Liver (tissue), 8 donors: ENCODE measurements at regions not wholly inside any gene's neighbourhood (a gene's known extent, or its start where the extent isn't known, plus 50 kb on each side); places are given as distances from the start of the nearest gene placed in this dataset.

Experiments used
- DNase-seq: peaks from one replicate; pipeline ENCODE4 v3.0.0-alpha.2; 2017; ENCODE audit warnings: low spot score
- H3K27ac ChIP-seq, 2 donors: one replicate each; pipeline ENCODE4 v1.7.0; 2013; ENCODE audit warnings: inconsistent platforms in 2 of 2, low read length in 2 of 2, control low read depth in 1 of 2, low read depth in 1 of 2, mild to moderate bottlenecking in 1 of 2
- H3K27me3 ChIP-seq, 4 donors: one replicate each; pipeline versions ENCODE4 v1.6.1 to v1.7.0; 2013; ENCODE audit warnings: low read length in 3 of 4, inconsistent platforms in 1 of 4, mild to moderate bottlenecking in 1 of 4, moderate library complexity in 1 of 4; ENCODE audit not compliant: control insufficient read depth in 4 of 4, insufficient read depth in 4 of 4
- H3K36me3 ChIP-seq, 4 donors: one replicate each; pipeline versions ENCODE4 v1.6.1 to v1.7.0; 2013; ENCODE audit warnings: low read length in 3 of 4, mild to moderate bottlenecking in 3 of 4, low read depth in 1 of 4, moderate library complexity in 1 of 4; ENCODE audit not compliant: control insufficient read depth in 4 of 4, insufficient read depth in 3 of 4
- H3K4me1 ChIP-seq, 4 donors: one replicate each; pipeline versions ENCODE4 v1.6.1 to v1.7.0; 2013; ENCODE audit warnings: low read length in 3 of 4, mild to moderate bottlenecking in 3 of 4, moderate library complexity in 1 of 4; ENCODE audit not compliant: control insufficient read depth in 4 of 4, insufficient read depth in 4 of 4
- H3K4me3 ChIP-seq, 3 donors: one replicate each; pipeline versions ENCODE4 v1.6.1 to v1.7.0; 2013; ENCODE audit warnings: low read length in 3 of 3, control low read depth in 1 of 3, low read depth in 1 of 3, mild to moderate bottlenecking in 1 of 3
- H3K9ac ChIP-seq, 2 donors: one replicate each; pipeline ENCODE4 v1.7.0; 2013; ENCODE audit warnings: low read length in 2 of 2, mild to moderate bottlenecking in 2 of 2, moderate library complexity in 2 of 2, control low read depth in 1 of 2, low read depth in 1 of 2
- H3K9me3 ChIP-seq, 4 donors: one replicate each; pipeline versions ENCODE4 v1.6.1 to v1.7.0; 2013; ENCODE audit warnings: low read length in 3 of 4; ENCODE audit not compliant: control insufficient read depth in 4 of 4
- FOXA1 ChIP-seq: IDR thresholded peaks from 2 replicates; pipeline ENCODE4 v1.6.1; 2016; ENCODE audit warnings: antibody characterized with exemption
- GABPA ChIP-seq, 2 donors: IDR thresholded peaks in 1 of 2; conservative IDR thresholded peaks in 1 of 2; 2 replicates each; pipeline ENCODE4 v1.6.1; 2016; ENCODE audit warnings: antibody characterized with exemption in 2 of 2, mild to moderate bottlenecking in 1 of 2, moderate library complexity in 1 of 2
- HNF4A ChIP-seq, 2 donors: conservative IDR thresholded peaks; 2 replicates each; pipeline ENCODE4 v1.6.1; 2016; ENCODE audit warnings: antibody characterized with exemption in 2 of 2, mild to moderate bottlenecking in 2 of 2
- HNF4G ChIP-seq: IDR thresholded peaks from 2 replicates; pipeline ENCODE4 v1.6.1; 2016; ENCODE audit warnings: antibody characterized with exemption
- JUND ChIP-seq, 2 donors: IDR thresholded peaks; 2 replicates each; pipeline ENCODE4 v1.6.1; 2016; ENCODE audit warnings: antibody characterized with exemption in 2 of 2
- TAF1 ChIP-seq: conservative IDR thresholded peaks from 2 replicates; pipeline ENCODE4 v1.6.1; 2016; ENCODE audit warnings: antibody characterized with exemption, mild to moderate bottlenecking
- YY1 ChIP-seq: IDR thresholded peaks from 2 replicates; pipeline ENCODE4 v1.6.1; 2016; ENCODE audit warnings: antibody characterized with exemption, mild to moderate bottlenecking
- WGBS: extraction: QIAGEN DNeasy Blood & Tissue Kit; methylation state at CpG from one replicate; pipeline ENCODE4 v1.1.7; 2013; 5-methylcytosine and 5-hydroxymethylcytosine counted together
- TF ChIP-seq, protein P1 (sequence below): IDR thresholded peaks from 2 replicates; pipeline ENCODE4 v1.6.1; 2016; ENCODE audit warnings: antibody characterized with exemption
- TF ChIP-seq, protein P2 (sequence below): IDR thresholded peaks from 2 replicates; pipeline ENCODE4 v1.6.1; 2016; ENCODE audit warnings: antibody characterized with exemption
- TF ChIP-seq, protein P3 (sequence below): fragments of 150-350 bp; IDR thresholded peaks from 2 replicates; pipeline ENCODE4 v1.5.1; 2017; ENCODE audit warnings: improper control_type of control experiment, low read depth, low read length; ENCODE audit not compliant: missing input control
- TF ChIP-seq, protein P4 (sequence below): IDR thresholded peaks from 2 replicates; pipeline ENCODE4 v1.6.1; 2016; ENCODE audit warnings: antibody characterized with exemption, mild to moderate bottlenecking
- donor health status: healthy.
- donor health status: healthy.
- donor health status: healthy.
- donor health status: healthy.
- donor health status: healthy.

DNA sequence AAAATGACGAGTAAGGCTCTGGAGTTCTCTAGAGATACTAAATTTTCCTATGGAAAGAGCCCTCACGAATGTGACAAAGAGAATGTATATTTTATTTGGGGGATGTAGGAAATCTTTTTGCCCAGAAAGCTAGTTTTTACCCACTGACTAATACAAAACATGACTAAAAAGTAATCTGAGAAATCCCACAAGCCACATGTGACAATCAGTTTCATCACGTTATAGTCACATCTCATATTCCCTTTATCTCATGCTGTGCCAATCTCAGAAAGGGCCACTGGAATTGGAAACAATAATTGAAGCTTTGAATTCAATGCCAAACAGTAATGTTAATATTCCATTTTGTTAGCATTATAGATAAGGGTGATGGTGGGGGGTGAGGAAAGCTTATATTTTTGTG is 509.0 kb upstream of the GOLIM4 start (continued):
- TF ChIP-seq, protein P1, sequence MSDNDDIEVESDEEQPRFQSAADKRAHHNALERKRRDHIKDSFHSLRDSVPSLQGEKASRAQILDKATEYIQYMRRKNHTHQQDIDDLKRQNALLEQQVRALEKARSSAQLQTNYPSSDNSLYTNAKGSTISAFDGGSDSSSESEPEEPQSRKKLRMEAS = no peak
- TF ChIP-seq, protein P2, sequence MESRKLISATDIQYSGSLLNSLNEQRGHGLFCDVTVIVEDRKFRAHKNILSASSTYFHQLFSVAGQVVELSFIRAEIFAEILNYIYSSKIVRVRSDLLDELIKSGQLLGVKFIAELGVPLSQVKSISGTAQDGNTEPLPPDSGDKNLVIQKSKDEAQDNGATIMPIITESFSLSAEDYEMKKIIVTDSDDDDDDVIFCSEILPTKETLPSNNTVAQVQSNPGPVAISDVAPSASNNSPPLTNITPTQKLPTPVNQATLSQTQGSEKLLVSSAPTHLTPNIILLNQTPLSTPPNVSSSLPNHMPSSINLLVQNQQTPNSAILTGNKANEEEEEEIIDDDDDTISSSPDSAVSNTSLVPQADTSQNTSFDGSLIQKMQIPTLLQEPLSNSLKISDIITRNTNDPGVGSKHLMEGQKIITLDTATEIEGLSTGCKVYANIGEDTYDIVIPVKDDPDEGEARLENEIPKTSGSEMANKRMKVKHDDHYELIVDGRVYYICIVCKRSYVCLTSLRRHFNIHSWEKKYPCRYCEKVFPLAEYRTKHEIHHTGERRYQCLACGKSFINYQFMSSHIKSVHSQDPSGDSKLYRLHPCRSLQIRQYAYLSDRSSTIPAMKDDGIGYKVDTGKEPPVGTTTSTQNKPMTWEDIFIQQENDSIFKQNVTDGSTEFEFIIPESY = no peak
- no peak for TF ChIP-seq GABPA (IDR thresholded peaks at IDR 0.05 in 1 of 2, conservative IDR thresholded peaks at IDR 0.05 in 1 of 2)

DNA sequence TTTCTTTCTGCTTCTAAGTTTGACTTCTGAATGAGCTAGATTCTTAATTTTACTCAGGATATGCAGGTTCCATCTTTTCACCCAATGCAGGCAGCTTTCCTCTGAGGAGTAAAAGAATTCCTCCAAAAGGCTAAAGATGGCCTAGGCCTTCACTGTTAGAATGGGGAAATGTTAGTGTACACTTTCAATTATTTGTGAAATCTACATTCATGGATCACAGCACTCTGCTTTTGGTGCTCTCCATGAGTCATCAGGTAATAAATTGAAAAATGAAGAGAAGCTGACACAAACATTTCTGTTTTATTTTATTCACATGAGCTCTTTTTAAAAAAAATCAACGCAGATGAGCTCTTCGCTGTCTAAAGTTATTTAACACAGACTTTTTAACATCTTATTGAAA is 502.5 kb upstream of the GOLIM4 start:
- Histone ChIP-seq H3K27me3 (no peaks in the 10 kb centered on the region), H3K36me3 (no peaks in the 10 kb centered on the region), H3K27ac (no peak overlapping the region), H3K9ac (no peak overlapping the region), H3K9me3 (no peaks in the 10 kb centered on the region), H3K4me3 (no peak overlapping the region), H3K4me1 (no peaks in the 10 kb centered on the region)
- no peak for DNase-seq
- 98% methylated on average over 2 of the region's 2 CpGs for WGBS
- TF ChIP-seq HNF4A (conservative IDR thresholded peaks at IDR 0.05) (no peak), TAF1 (no peak), FOXA1 (no peak)

DNA sequence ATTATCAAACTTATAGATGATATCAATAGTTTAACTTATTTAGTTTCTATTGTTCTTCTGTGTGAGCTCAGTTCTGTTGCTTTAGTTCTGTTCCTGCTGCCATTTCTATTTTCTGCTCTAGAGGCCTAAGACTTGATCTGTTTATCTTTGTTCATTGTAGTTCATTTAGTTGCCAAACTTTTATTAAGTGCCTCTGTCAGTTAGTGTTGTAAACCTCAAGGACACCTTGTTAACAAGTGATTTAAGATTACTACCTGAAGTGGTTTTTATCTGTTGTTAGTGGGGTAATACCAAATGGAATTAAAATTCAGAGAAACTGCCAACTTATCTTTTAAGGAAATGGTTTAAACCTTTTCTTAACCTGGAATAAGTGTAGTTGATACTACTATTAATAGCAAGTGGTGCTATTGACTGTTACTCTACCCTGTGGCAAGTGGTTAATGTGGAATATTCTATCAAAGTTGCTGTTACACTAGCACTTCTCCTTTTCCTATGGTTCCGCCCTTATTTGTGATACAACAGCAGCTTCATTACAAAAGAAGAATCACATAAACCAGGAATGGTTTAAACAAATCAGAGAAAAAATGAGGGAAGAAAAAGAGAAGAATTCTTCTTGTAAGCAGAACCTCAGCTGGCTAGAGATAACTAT is 500.6 kb upstream of the GOLIM4 start:
- no peaks in the 10 kb centered on the region for H3K27me3 ChIP-seq
- DNase-seq = no peak
- H3K4me3 ChIP-seq = no peak overlapping the region
- no peak overlapping the region for H3K27ac ChIP-seq
- H3K36me3 ChIP-seq = no peaks in the 10 kb centered on the region
- no peaks in the 10 kb centered on the region for H3K9me3 ChIP-seq
- no peaks in the 10 kb centered on the region for H3K4me1 ChIP-seq
- TF ChIP-seq YY1 (no peak), HNF4G (no peak), TAF1 (no peak), FOXA1 (no peak), JUND (IDR thresholded peaks at IDR 0.05) (no peak)
- TF ChIP-seq, protein P3, sequence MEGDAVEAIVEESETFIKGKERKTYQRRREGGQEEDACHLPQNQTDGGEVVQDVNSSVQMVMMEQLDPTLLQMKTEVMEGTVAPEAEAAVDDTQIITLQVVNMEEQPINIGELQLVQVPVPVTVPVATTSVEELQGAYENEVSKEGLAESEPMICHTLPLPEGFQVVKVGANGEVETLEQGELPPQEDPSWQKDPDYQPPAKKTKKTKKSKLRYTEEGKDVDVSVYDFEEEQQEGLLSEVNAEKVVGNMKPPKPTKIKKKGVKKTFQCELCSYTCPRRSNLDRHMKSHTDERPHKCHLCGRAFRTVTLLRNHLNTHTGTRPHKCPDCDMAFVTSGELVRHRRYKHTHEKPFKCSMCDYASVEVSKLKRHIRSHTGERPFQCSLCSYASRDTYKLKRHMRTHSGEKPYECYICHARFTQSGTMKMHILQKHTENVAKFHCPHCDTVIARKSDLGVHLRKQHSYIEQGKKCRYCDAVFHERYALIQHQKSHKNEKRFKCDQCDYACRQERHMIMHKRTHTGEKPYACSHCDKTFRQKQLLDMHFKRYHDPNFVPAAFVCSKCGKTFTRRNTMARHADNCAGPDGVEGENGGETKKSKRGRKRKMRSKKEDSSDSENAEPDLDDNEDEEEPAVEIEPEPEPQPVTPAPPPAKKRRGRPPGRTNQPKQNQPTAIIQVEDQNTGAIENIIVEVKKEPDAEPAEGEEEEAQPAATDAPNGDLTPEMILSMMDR = no peak
- WGBS = 87% methylated on average over 1 of the region's 1 CpG
- no peak overlapping the region for H3K9ac ChIP-seq

DNA sequence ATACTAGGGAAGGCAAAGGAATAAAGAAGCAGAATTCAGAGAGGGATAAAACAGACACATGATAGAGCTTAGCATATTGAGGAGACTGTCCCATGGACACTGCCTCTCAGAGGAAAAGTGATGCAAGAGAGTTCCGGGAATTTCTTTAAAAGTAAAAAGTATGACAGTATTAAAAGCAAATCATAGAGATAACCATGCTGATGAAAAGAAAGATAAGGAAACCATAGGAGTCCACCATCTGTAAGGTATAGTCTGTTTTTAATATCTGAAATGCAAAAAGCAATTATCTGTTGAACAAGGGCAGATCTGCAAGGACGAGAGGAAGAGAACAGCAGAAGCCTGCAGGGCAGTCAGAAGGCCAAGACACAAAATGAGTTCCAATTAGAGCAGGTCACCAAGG is 495.9 kb upstream of the GOLIM4 start:
- H3K27ac ChIP-seq = no peak overlapping the region
- H3K27me3 ChIP-seq = no peaks in the 10 kb centered on the region
- no peaks in the 10 kb centered on the region for H3K36me3 ChIP-seq
- no peaks in the 10 kb centered on the region for H3K9me3 ChIP-seq
- TF ChIP-seq, protein P2 = no peak
- TF ChIP-seq, protein P4, sequence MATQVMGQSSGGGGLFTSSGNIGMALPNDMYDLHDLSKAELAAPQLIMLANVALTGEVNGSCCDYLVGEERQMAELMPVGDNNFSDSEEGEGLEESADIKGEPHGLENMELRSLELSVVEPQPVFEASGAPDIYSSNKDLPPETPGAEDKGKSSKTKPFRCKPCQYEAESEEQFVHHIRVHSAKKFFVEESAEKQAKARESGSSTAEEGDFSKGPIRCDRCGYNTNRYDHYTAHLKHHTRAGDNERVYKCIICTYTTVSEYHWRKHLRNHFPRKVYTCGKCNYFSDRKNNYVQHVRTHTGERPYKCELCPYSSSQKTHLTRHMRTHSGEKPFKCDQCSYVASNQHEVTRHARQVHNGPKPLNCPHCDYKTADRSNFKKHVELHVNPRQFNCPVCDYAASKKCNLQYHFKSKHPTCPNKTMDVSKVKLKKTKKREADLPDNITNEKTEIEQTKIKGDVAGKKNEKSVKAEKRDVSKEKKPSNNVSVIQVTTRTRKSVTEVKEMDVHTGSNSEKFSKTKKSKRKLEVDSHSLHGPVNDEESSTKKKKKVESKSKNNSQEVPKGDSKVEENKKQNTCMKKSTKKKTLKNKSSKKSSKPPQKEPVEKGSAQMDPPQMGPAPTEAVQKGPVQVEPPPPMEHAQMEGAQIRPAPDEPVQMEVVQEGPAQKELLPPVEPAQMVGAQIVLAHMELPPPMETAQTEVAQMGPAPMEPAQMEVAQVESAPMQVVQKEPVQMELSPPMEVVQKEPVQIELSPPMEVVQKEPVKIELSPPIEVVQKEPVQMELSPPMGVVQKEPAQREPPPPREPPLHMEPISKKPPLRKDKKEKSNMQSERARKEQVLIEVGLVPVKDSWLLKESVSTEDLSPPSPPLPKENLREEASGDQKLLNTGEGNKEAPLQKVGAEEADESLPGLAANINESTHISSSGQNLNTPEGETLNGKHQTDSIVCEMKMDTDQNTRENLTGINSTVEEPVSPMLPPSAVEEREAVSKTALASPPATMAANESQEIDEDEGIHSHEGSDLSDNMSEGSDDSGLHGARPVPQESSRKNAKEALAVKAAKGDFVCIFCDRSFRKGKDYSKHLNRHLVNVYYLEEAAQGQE = no peak
- H3K9ac ChIP-seq = no peak overlapping the region
- 84% methylated on average over 2 of the region's 2 CpGs for WGBS
- no peak overlapping the region for H3K4me3 ChIP-seq
- DNase-seq = no peak
- H3K4me1 ChIP-seq = no peaks in the 10 kb centered on the region
